PC-3 (cell line): ENCODE measurements at regions not wholly inside any gene's neighbourhood (a gene's known extent, or its start where the extent isn't known, plus 50 kb on each side); places are given as distances from the start of the nearest gene placed in this dataset.

ENCODE experiments used
- EZH2 ChIP-seq: fragments of 300-600 bp; sonication (generic); IDR thresholded peaks from one replicate; pipeline ENCODE4 v1.6.1; 2017; ENCODE audit warnings: antibody characterized with exemption, mild to moderate bottlenecking, low read length; ENCODE audit not compliant: unreplicated experiment
- EZH2phosphoT487 ChIP-seq: fragments of 300-600 bp; sonication (generic); IDR thresholded peaks from 2 replicates; pipeline ENCODE4 v1.6.1; 2018; ENCODE audit warnings: mild to moderate bottlenecking, antibody characterized with exemption, low read length, borderline replicate concordance
- TF ChIP-seq, protein P1 (sequence below): fragments of 300-600 bp; sonication (generic); conservative IDR thresholded peaks from 2 replicates; pipeline ENCODE4 v1.5.1; 2017; ENCODE audit warnings: antibody characterized with exemption, low read depth, mild to moderate bottlenecking, low read length

- TF ChIP-seq EZH2 (no peak), EZH2phosphoT487 (no peak)
- TF ChIP-seq, protein P1, sequence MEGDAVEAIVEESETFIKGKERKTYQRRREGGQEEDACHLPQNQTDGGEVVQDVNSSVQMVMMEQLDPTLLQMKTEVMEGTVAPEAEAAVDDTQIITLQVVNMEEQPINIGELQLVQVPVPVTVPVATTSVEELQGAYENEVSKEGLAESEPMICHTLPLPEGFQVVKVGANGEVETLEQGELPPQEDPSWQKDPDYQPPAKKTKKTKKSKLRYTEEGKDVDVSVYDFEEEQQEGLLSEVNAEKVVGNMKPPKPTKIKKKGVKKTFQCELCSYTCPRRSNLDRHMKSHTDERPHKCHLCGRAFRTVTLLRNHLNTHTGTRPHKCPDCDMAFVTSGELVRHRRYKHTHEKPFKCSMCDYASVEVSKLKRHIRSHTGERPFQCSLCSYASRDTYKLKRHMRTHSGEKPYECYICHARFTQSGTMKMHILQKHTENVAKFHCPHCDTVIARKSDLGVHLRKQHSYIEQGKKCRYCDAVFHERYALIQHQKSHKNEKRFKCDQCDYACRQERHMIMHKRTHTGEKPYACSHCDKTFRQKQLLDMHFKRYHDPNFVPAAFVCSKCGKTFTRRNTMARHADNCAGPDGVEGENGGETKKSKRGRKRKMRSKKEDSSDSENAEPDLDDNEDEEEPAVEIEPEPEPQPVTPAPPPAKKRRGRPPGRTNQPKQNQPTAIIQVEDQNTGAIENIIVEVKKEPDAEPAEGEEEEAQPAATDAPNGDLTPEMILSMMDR, result no peak
Measured at GRCh38 chr6:76347539-76347938, 275.1 kb upstream of the IMPG1 start.
